Caki2 (cell line): ENCODE measurements at regions not wholly inside any gene's neighbourhood (a gene's known extent, or its start where the extent isn't known, plus 50 kb on each side); places are given as distances from the start of the nearest gene placed in this dataset.
"Not testable (repeated sequence)": the region's sequence is repeated elsewhere in the genome, so short reads cannot be mapped to it uniquely, and the experiment has no call there.

Experiments
- DNase-seq: peaks from one replicate; pipeline ENCODE4 v3.0.0-alpha.2; 2015; ENCODE audit warnings: low read depth
- in situ Hi-C: cut with HindIII; loops from 2 replicates; pipeline ENCODE4 v1.10.0; 2016; ENCODE audit warnings: low sequenced_read_pairs, low pct_unique_long_range_greater_than_20kb, mixed read lengths

DNA sequence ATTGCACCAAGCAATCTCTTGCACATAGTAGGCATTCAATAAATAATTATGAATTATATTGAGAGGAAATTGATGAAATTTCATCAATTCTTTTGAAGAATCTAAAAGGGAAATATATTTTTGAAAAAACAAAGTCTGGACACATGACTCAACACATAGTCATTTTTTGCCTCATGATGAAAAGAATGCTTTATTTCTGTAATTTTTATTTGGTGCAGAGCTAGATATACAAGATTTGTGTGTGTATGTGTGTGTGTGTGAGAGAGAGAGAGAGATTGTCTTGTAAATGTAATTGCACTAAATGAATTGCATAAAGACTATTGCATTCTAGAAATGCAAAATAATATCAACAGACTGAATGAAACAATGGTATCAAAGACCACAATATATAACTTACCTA, 206.2 kb upstream of the C1orf87 start:
- no peak for DNase-seq
- in situ Hi-C loops = no loop called here

DNA sequence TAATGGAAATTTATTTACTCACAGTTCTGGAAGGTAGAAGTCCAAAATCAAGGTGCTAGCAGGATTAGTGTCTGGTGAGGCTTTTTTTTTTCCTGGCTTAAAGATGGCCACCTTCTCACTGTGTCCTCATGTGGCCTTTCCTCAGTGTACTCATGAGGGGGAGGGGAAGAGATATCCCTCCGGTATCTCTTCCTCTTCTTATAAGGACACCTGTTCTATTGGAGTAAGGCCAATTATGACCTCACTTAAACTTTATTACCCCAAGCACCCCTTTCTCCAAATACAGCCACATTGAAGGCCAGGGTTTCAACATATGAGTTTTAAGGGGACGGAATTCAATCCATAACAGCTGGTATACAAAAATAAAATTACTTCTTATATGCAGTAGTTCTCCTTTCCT, 203.7 kb upstream of the C1orf87 start:
- in situ Hi-C loops = no loop called here
- no peak for DNase-seq

DNA sequence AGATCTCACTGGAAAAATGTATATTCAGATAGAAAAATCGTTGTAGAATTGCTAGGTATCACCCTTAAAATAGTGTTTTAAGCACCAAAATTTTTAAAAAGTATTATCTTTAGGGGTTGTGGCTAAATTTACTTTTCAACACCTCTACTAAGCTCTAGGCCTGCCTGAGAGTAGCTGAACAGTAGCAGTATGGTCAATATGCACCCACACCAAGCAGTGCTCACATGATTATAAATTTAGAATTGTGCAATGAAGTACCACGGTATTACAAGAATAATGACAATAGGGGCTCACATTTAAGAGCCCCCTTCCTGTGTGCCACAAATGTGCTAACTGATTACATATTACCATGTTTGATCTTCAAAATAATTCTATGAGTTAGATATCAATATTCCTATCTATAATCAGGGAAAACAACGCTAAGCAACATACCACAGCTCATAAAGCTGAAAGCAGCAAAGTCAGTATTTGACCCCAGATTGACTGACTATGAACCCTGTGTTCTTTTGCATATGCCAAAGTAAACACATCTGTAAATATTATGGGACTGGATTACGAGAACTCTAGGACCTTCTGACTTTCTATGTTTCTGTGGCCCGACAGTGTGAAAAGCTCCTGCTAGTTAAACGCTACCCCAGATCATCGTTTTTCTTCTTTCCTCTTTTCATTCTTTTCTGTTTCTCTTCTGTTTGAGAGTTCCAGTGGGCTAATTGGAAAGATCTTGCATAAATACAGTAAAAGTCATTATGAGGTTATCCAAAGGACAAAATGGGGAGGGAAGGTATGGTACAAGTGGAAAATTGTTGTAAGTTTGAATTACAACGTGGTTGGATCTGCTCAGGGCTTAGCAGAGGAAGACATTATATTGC, 201.1 kb upstream of the C1orf87 start:
- in situ Hi-C loops = no loop called here
- no peak for DNase-seq

DNA sequence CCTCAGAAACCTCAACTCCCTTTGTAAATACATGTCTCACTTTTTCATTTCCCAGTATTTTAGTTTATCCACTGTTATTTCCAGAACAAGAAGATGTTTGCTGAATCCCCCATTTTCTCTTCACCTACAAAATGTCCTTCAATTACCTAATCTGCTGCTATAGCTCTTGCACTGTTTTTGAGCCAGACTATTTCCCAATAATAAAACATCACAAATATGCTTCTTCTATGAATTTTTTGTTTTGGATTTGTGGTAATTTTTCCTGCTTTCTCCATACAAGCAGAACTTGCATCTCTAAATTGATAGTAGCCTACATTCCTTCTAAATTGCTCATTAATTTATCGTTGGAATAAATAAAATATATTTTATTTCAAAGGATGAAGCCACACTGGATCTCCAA, 199.6 kb upstream of the C1orf87 start:
- DNase-seq = no peak
- in situ Hi-C loops = no loop called here

DNA sequence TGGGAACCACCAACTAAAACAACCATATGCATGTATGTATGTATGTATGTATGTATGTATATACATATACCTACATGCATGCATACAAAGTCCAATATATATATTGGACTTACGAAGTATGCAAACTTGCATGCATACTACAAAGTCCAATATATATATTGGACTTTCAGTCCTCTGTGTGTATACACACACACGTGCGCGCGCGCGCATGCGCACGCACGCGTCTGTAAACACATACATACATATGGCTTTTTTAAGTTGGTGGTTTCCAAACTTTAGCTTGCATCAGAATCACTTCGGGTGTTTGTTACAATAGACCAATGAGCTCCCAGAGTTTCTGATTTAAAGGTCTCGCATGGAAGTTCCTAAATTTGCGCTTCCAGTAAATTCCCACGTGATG, 197.5 kb upstream of the C1orf87 start:
- no peak for DNase-seq
- in situ Hi-C loops = no loop called here

GRCh38 chr1:60268451-60268850, 194.9 kb upstream of the C1orf87 start:
- in situ Hi-C loops = no loop called here
- DNase-seq = no peak

- no peak for DNase-seq
Observed at GRCh38 chr1:60265560-60266535, 192.3 kb upstream of the C1orf87 start.

GRCh38 chr1:60262701-60263100, 189.1 kb upstream of the C1orf87 start:
- DNase-seq = no peak
- in situ Hi-C loops = no loop called here

More at GRCh38 chr1:60265560-60266535, 192.3 kb upstream of the C1orf87 start:
- in situ Hi-C loops = no loop called here

DNA sequence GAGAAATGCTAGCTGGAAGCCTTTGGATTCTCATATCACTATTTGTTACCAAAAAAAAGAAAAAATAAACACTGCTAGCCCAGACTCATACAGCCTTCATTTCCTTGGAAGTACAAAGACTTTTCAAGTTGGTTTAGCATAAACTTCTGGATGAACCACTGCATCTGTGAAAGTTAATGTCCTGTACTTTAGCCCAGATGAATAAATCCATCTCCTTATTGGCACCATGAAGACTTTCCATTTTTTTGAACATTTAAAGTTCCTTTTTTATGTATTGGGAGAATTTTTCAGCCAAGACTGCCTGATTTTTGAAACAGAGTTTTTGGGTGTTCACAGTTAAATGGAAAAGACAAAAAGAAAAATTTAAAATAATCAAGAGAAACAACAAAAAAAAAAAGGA, 184.0 kb upstream of the C1orf87 start:
- DNase-seq = no peak
- in situ Hi-C loops = no loop called here

DNA sequence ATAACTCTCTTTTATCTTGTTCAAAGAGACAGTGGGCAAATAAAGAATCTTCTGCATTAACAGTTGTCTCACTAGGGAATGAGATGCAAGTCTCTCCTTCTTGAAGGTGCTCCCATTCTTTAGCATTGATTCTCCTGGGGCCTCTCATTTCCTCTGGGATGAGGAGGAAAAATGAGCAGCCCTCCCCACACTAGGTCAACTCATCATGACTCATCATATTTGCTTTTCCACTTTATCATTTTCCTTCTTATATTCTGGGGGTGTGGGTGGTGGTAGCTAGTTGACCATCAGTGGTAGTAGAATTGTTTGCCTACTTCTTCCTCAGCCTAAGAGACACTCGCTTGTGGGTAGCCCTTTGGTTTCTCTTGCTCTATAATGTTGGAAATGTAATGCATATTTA, 182.0 kb upstream of the C1orf87 start:
- DNase-seq = peak; percentile 4
- in situ Hi-C loops = no loop called here

GRCh38 chr1:60251426-60251825, 177.9 kb upstream of the C1orf87 start:
- no peak for DNase-seq
- in situ Hi-C loops = no loop called here

GRCh38 chr1:60247467-60247866, 173.9 kb upstream of the C1orf87 start:
- in situ Hi-C loops = not testable (repeated sequence)

GRCh38 chr1:60245324-60245723, 171.8 kb upstream of the C1orf87 start:
- no peak for DNase-seq
- in situ Hi-C loops = no loop called here

More at GRCh38 chr1:60247467-60247866, 173.9 kb upstream of the C1orf87 start:
- not testable (repeated sequence) for DNase-seq

DNA sequence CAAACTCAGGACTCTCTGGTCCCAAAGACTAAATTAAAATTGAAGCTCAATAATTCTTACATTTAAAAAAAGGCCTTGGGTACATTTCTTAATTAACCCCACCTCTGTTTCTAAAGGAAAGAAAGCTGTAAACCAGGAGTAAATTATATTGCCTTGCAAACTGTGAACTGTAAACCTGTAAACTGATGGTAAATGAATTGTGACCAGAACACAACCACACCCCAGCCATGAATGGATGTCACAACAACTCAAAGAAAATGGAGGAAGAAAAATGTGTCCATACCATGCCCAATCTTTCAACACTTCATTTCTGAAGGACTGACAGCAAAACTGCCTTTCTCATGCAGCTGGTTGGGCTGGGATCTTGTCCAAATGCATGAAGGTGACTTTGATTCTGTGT, 171.3 kb upstream of the C1orf87 start:
- in situ Hi-C loops = no loop called here
- no peak for DNase-seq

GRCh38 chr1:60235275-60235674, 161.7 kb upstream of the C1orf87 start:
- no peak for DNase-seq
- in situ Hi-C loops = no loop called here

- DNase-seq = no peak
- in situ Hi-C loops = no loop called here
Observed at GRCh38 chr1:60234776-60235175, 161.2 kb upstream of the C1orf87 start.

DNA sequence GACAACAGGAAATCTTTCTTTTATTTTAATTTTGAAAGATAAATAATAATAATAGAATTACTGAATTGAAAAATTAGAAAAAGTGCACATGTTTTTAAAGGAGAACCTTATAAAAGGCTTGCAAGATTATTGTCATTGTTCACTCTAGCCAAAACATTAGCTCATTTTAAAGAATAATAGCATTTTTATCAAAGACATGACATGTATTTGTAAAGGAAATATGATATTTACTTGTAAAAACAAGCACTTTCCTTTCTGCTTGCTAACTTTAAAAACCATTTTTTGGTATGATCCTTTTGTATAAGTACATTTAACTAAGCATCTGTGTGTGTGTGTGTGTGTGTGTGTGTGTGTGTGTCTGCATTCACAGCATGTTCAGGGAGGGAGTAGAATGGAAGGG, 156.3 kb upstream of the C1orf87 start:
- in situ Hi-C loops = no loop called here
- DNase-seq = no peak

DNA sequence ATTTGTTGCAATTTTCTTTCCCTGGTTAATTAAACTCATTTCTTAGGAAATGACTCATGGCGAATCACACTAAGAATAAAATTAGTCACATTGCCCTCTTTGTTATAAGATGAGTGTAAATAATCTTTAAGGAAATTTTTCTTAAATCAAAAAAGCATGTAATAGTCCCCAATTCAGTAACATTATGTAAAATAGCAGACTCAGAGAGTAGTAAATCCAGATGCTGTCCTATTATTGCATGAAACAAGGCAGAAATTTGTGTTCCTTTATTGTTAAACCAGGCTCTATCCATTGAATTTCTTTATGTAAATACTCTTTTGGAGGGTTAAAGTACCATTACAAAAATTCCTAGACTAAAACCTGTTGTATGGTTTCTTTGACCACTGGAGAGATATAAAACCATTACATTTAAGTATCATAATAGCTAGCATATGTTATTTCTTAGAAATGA, 154.5 kb upstream of the C1orf87 start:
- DNase-seq = no peak
- in situ Hi-C loops = no loop called here

DNA sequence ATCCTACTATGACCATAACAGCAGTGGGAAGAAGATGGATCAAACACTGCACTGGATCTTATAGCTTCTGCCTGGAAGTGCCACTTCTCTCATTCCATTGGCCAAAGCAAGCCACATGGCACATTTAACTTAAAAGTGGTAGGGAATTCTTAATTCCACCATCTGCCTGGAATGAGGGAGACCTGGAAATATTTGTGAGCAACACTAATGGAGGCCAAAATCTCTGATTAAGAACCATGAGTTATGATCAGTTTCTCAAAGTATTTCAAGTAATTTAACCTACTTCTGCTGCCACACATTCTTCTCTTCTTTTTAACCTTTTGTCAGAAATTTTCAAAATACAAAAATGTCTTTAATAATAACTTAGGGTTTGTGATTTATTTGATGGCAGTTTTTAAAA, 154.0 kb upstream of the C1orf87 start:
- no peak for DNase-seq
- in situ Hi-C loops = no loop called here
